ENCODE measurements at regions not wholly inside any gene's neighbourhood (a gene's known extent, or its start where the extent isn't known, plus 50 kb on each side); places are given as distances from the start of the nearest gene placed in this dataset.

DNA sequence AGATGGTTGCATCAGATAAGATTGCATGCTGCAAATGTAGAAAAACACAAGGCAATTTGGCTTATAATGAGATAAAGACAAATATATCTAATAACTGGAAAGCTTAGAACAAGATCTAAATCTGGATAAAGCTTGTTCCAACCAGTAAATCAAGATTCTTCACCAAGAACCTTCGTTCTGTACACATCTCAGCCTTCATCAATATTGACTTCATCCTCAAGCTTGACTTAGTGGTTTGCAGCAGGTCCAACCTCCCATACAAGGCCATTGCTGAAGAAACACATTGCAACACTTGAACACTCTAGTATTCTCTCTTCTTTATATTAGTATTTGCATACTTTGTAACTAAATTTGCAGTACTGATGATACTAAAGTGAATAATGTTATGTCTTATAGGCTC, 407.6 kb downstream of the TLL1 start:
- intact Hi-C loops (cut with DNase I) = no loop called here
- no peaks in the 10 kb centered on the region for H3K9me3 ChIP-seq
- H3K4me1 ChIP-seq = no peaks in the 10 kb centered on the region
- H3K27me3 ChIP-seq = no peaks in the 10 kb centered on the region
- ATAC-seq = no peak
- no peak overlapping the region for H3K27ac ChIP-seq
- H3K36me3 ChIP-seq = no peaks in the 10 kb centered on the region
- no peak overlapping the region for H3K4me3 ChIP-seq
- no peak for DNase-seq
- WGBS (ENCODE audit: insufficient coverage, low coverage, low lambda C conversion rate, missing lambda C conversion rate) = 13% methylated on average over 1 of the region's 1 CpG
- TF ChIP-seq, protein P1, sequence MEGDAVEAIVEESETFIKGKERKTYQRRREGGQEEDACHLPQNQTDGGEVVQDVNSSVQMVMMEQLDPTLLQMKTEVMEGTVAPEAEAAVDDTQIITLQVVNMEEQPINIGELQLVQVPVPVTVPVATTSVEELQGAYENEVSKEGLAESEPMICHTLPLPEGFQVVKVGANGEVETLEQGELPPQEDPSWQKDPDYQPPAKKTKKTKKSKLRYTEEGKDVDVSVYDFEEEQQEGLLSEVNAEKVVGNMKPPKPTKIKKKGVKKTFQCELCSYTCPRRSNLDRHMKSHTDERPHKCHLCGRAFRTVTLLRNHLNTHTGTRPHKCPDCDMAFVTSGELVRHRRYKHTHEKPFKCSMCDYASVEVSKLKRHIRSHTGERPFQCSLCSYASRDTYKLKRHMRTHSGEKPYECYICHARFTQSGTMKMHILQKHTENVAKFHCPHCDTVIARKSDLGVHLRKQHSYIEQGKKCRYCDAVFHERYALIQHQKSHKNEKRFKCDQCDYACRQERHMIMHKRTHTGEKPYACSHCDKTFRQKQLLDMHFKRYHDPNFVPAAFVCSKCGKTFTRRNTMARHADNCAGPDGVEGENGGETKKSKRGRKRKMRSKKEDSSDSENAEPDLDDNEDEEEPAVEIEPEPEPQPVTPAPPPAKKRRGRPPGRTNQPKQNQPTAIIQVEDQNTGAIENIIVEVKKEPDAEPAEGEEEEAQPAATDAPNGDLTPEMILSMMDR (IDR thresholded peaks at IDR 0.05) = no peak
- TF ChIP-seq POLR2A (IDR thresholded peaks at IDR 0.05) = no peak

- TF ChIP-seq, protein P1 (IDR thresholded peaks at IDR 0.05) = no peak
- no peak for TF ChIP-seq POLR2A (IDR thresholded peaks at IDR 0.05)
- Histone ChIP-seq H3K9me3 (no peaks in the 10 kb centered on the region), H3K27ac (no peak overlapping the region), H3K4me3 (no peak overlapping the region), H3K4me1 (no peaks in the 10 kb centered on the region), H3K36me3 (no peaks in the 10 kb centered on the region), H3K27me3 (no peaks in the 10 kb centered on the region)
- intact Hi-C loops (cut with DNase I) = no loop called here
- 14% methylated on average over 1 of the region's 1 CpG for WGBS (ENCODE audit: insufficient coverage, low coverage, low lambda C conversion rate, missing lambda C conversion rate)
- ATAC-seq = no peak
- DNase-seq = no peak
Measured at GRCh38 chr4:166282081-166282770, 409.2 kb downstream of the TLL1 start.

GRCh38 chr4:166284221-166284620, 411.2 kb downstream of the TLL1 start:
- Histone ChIP-seq H3K27me3 (no peaks in the 10 kb centered on the region), H3K36me3 (no peaks in the 10 kb centered on the region)
- intact Hi-C loops (cut with DNase I) = no loop called here

DNA sequence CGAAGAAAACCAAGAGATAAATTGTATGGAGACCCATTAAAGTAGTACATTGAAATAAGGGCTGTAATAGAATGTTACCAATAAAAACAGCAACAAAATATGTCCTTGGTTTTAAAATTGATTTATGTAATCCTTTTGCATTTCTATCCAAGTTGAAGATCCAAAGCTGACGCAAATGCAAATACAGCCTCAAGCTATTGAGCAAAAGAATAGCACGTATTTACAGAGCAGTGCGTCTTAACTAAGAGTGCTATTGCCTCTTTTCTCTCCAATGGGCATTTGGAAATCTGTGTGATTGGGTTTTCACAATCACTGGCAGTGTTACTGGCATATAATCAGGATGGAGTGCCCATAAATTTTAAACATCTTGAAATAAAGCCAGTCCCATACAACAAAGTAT, 417.4 kb downstream of the TLL1 start:
- TF ChIP-seq, protein P1 (IDR thresholded peaks at IDR 0.05) = no peak
- no peak for TF ChIP-seq POLR2A (IDR thresholded peaks at IDR 0.05)
- no peaks in the 10 kb centered on the region for H3K36me3 ChIP-seq
- ATAC-seq (no peak), DNase-seq (no peak)
- no peaks in the 10 kb centered on the region for H3K4me1 ChIP-seq
- no peaks in the 10 kb centered on the region for H3K9me3 ChIP-seq
- no peak overlapping the region for H3K4me3 ChIP-seq
- intact Hi-C loops (cut with DNase I) = no loop called here
- H3K27ac ChIP-seq = no peak overlapping the region
- WGBS (ENCODE audit: insufficient coverage, low coverage, low lambda C conversion rate, missing lambda C conversion rate) = 48% methylated on average over 4 of the region's 4 CpGs
- no peaks in the 10 kb centered on the region for H3K27me3 ChIP-seq

More at GRCh38 chr4:166284221-166284620, 411.2 kb downstream of the TLL1 start:
- Histone ChIP-seq H3K4me3 (no peak overlapping the region), H3K9me3 (no peaks in the 10 kb centered on the region), H3K27ac (no peak overlapping the region), H3K4me1 (no peaks in the 10 kb centered on the region)
- TF ChIP-seq, protein P1 (IDR thresholded peaks at IDR 0.05) = no peak
- no peak for TF ChIP-seq POLR2A (IDR thresholded peaks at IDR 0.05)
- no peak for DNase-seq
- no peak for ATAC-seq

DNA sequence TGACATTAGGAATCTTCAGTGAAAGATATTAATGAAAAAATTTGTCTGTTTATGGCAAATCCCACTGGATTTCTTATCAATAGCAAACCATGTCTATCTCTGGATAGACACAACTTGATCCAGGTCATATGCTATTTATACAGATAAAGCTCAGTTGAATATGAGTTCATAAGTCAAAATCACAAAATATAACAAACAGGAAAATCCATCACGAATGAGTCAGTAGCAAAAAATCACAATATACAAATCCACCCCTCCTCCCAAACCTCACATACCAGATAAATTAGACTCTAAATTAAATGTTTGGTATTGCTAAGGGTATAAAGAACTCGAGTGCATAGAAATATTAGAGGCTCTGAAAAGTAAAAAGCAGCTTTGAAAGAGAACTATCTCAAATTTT, 420.5 kb downstream of the TLL1 start:
- DNase-seq (no peak), ATAC-seq (no peak)
- TF ChIP-seq, protein P1 (IDR thresholded peaks at IDR 0.05) = no peak
- TF ChIP-seq POLR2A (IDR thresholded peaks at IDR 0.05) = no peak
- Histone ChIP-seq H3K27ac (no peak overlapping the region), H3K9me3 (no peaks in the 10 kb centered on the region), H3K4me1 (no peaks in the 10 kb centered on the region), H3K36me3 (no peaks in the 10 kb centered on the region), H3K4me3 (no peak overlapping the region), H3K27me3 (no peaks in the 10 kb centered on the region)
- 12% methylated on average over 2 of the region's 2 CpGs for WGBS (ENCODE audit: insufficient coverage, low coverage, low lambda C conversion rate, missing lambda C conversion rate)
- intact Hi-C loops (cut with DNase I) = no loop called here
